ENCODE measurements at regions not wholly inside any gene's neighbourhood (a gene's known extent, or its start where the extent isn't known, plus 50 kb on each side); places are given as distances from the start of the nearest gene placed in this dataset.

- H3K4me1 ChIP-seq (ENCODE audit: insufficient read depth, low read length), result no peaks in the 10 kb centered on the region
- no peak overlapping the region for H2AFZ ChIP-seq (ENCODE audit: low read length)
- TF ChIP-seq CTCF (conservative IDR thresholded peaks at IDR 0.05), result no peak
- H3K79me2 ChIP-seq (ENCODE audit: insufficient read depth, low read length), result no peaks in the 10 kb centered on the region
- no peak overlapping the region for H2BK12ac ChIP-seq (ENCODE audit: insufficient read length, low read depth, low read length)
- no peak overlapping the region for H3K27ac Mint-ChIP-seq
- no peak overlapping the region for H3K27ac ChIP-seq (ENCODE audit: insufficient read length, low read depth, low read length)
- no peak overlapping the region for H4K91ac ChIP-seq (ENCODE audit: insufficient read length, low read depth, low read length)
- no peak overlapping the region for H3T11ph ChIP-seq (ENCODE audit: low read length)
- whole genome bisulfite sequencing (ENCODE audit: extremely low coverage, insufficient read length, low lambda C conversion rate), result no CpG with 5 or more reads among the region's 2 CpGs
- H3K27me3 Mint-ChIP-seq (ENCODE audit: low read depth), result no peaks in the 10 kb centered on the region
- no peak overlapping the region for H2BK20ac ChIP-seq (ENCODE audit: low read depth, low read length, poor library complexity, severe bottlenecking)
- H3K4me3 Mint-ChIP-seq, result no peak overlapping the region
- no peak overlapping the region for H3K4ac ChIP-seq (ENCODE audit: low read depth, low read length)
- no peaks in the 10 kb centered on the region for H3K9me3 ChIP-seq (ENCODE audit: control insufficient read depth, low read depth, low read length)
- no peaks in the 10 kb centered on the region for H3K27me3 ChIP-seq (ENCODE audit: insufficient read depth, low read length)
- no peaks in the 10 kb centered on the region for H4K20me1 ChIP-seq (ENCODE audit: control insufficient read depth, insufficient read depth, insufficient read length)
- H3K23ac ChIP-seq (ENCODE audit: insufficient read length, low read depth, low read length), result no peak overlapping the region
- no peak overlapping the region for H4K8ac ChIP-seq (replicated peaks; ENCODE audit: insufficient read length, low read depth, low read length)
- no peaks in the 10 kb centered on the region for H3K79me1 ChIP-seq (ENCODE audit: insufficient read depth, low read depth, low read length, poor library complexity, severe bottlenecking)
- H2AK5ac ChIP-seq (ENCODE audit: insufficient read length, low read length), result no peak overlapping the region
- H3K9ac ChIP-seq (ENCODE audit: extremely low read depth, insufficient read length, low read length), result no peak overlapping the region
- no peak for DNase-seq
- no peak overlapping the region for H3K18ac ChIP-seq (ENCODE audit: insufficient read length, low read depth, low read length)
- H2BK5ac ChIP-seq (ENCODE audit: insufficient read length, low read length), result no peak overlapping the region
- H2BK120ac ChIP-seq (ENCODE audit: low read depth, low read length, poor library complexity, severe bottlenecking), result no peak overlapping the region
- no peaks in the 10 kb centered on the region for H3K36me3 Mint-ChIP-seq (ENCODE audit: insufficient read depth in 1 of 3, low read depth in 3 of 3)
- H3K56ac ChIP-seq (ENCODE audit: insufficient read length, low read depth, low read length), result no peak overlapping the region
- no peaks in the 10 kb centered on the region for H3K23me2 ChIP-seq (ENCODE audit: insufficient read length, low read depth, low read length, poor library complexity, severe bottlenecking)
- H3K4me2 ChIP-seq (ENCODE audit: insufficient read depth, insufficient read length, low read length), result no peak overlapping the region
- H3K14ac ChIP-seq (ENCODE audit: insufficient read depth, low read length), result no peak overlapping the region
- H3K9me3 Mint-ChIP-seq, result no peaks in the 10 kb centered on the region
- H2BK15ac ChIP-seq (ENCODE audit: low read depth, low read length), result no peak overlapping the region
- no peak overlapping the region for H4K5ac ChIP-seq (ENCODE audit: insufficient read length, low read depth, low read length)
- no peaks in the 10 kb centered on the region for H3K4me1 Mint-ChIP-seq
Measured at GRCh38 chr18:66958309-66958708, 354.4 kb upstream of the CDH19 start.
